HL-60 (cell line): ENCODE measurements at regions not wholly inside any gene's neighbourhood (a gene's known extent, or its start where the extent isn't known, plus 50 kb on each side); places are given as distances from the start of the nearest gene placed in this dataset.

Experiments used
- DNase-seq, 2 experiments: peaks; one replicate each; pipeline ENCODE4 v3.0.0-alpha.2; 2010 to 2020; ENCODE audit warnings: low read depth in 1 of 2, low spot score in 1 of 2
- H3K27ac ChIP-seq: fragments of 250-450 bp; sonication (Bioruptor Pico); replicated peaks from 2 replicates; pipeline ENCODE4 v1.5.1; 2020; ENCODE audit warnings: mild to moderate bottlenecking, moderate library complexity
- H3K27me3 ChIP-seq: fragments of 250-450 bp; sonication (Bioruptor Pico); 2 replicates; pipeline ENCODE4 v1.5.1; 2021; ENCODE audit warnings: mild to moderate bottlenecking, moderate library complexity; ENCODE audit not compliant: insufficient read depth, poor library complexity, severe bottlenecking
- H3K4me3 ChIP-seq: replicated peaks from 2 replicates; pipeline ENCODE4 v1.5.1; 2011; ENCODE audit warnings: mild to moderate bottlenecking, control low read depth, low read length; ENCODE audit not compliant: insufficient read depth
- GABPA ChIP-seq: IDR thresholded peaks from 2 replicates; pipeline ENCODE4 v1.6.1; 2012; ENCODE audit warnings: low read depth
- POLR2AphosphoS5 ChIP-seq: IDR thresholded peaks from 2 replicates; pipeline ENCODE4 v1.6.1; 2012; ENCODE audit warnings: low read depth
- SPI1 ChIP-seq: IDR thresholded peaks from 2 replicates; pipeline ENCODE4 v1.6.1; 2012; ENCODE audit warnings: low read depth, mild to moderate bottlenecking, borderline replicate concordance
- TF ChIP-seq, protein P1 (sequence below): IDR thresholded peaks from 2 replicates; pipeline ENCODE4 v1.6.1; 2012; ENCODE audit warnings: low read depth; ENCODE audit not compliant: insufficient replicate concordance
- TF ChIP-seq, protein P2 (sequence below): IDR thresholded peaks from one replicate; pipeline ENCODE4 v1.5.1; 2011; ENCODE audit warnings: low read length, control low read depth, inconsistent platforms; ENCODE audit not compliant: insufficient read depth

DNA sequence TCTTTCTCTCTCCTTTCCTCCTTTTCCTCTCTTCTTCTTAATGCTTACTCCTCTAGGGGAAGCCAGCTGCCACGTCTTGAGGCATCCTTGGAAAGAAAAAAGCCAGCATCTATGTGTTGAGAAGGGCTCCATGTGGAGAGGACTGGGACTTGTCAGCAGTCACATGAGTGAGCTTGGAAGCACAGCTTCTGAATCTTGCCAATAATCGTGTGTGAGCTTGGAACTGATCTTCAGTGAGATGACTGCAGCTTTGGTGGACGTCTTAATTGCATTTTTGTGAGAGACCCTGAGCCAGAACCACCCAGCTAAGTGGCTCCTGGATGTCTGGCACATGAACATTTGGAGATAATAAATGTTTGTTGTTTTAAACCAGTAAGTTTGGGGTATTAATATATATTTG is 371.7 kb downstream of the SLITRK2 start:
- TF ChIP-seq GABPA (no peak), POLR2AphosphoS5 (no peak), SPI1 (no peak)
- TF ChIP-seq, protein P1, sequence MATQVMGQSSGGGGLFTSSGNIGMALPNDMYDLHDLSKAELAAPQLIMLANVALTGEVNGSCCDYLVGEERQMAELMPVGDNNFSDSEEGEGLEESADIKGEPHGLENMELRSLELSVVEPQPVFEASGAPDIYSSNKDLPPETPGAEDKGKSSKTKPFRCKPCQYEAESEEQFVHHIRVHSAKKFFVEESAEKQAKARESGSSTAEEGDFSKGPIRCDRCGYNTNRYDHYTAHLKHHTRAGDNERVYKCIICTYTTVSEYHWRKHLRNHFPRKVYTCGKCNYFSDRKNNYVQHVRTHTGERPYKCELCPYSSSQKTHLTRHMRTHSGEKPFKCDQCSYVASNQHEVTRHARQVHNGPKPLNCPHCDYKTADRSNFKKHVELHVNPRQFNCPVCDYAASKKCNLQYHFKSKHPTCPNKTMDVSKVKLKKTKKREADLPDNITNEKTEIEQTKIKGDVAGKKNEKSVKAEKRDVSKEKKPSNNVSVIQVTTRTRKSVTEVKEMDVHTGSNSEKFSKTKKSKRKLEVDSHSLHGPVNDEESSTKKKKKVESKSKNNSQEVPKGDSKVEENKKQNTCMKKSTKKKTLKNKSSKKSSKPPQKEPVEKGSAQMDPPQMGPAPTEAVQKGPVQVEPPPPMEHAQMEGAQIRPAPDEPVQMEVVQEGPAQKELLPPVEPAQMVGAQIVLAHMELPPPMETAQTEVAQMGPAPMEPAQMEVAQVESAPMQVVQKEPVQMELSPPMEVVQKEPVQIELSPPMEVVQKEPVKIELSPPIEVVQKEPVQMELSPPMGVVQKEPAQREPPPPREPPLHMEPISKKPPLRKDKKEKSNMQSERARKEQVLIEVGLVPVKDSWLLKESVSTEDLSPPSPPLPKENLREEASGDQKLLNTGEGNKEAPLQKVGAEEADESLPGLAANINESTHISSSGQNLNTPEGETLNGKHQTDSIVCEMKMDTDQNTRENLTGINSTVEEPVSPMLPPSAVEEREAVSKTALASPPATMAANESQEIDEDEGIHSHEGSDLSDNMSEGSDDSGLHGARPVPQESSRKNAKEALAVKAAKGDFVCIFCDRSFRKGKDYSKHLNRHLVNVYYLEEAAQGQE: no peak
- TF ChIP-seq, protein P2, sequence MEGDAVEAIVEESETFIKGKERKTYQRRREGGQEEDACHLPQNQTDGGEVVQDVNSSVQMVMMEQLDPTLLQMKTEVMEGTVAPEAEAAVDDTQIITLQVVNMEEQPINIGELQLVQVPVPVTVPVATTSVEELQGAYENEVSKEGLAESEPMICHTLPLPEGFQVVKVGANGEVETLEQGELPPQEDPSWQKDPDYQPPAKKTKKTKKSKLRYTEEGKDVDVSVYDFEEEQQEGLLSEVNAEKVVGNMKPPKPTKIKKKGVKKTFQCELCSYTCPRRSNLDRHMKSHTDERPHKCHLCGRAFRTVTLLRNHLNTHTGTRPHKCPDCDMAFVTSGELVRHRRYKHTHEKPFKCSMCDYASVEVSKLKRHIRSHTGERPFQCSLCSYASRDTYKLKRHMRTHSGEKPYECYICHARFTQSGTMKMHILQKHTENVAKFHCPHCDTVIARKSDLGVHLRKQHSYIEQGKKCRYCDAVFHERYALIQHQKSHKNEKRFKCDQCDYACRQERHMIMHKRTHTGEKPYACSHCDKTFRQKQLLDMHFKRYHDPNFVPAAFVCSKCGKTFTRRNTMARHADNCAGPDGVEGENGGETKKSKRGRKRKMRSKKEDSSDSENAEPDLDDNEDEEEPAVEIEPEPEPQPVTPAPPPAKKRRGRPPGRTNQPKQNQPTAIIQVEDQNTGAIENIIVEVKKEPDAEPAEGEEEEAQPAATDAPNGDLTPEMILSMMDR: no peak
- H3K27ac ChIP-seq: no peak overlapping the region
- H3K27me3 ChIP-seq: no peaks in the 10 kb centered on the region
- H3K4me3 ChIP-seq: no peak overlapping the region
- DNase-seq: no peak

DNA sequence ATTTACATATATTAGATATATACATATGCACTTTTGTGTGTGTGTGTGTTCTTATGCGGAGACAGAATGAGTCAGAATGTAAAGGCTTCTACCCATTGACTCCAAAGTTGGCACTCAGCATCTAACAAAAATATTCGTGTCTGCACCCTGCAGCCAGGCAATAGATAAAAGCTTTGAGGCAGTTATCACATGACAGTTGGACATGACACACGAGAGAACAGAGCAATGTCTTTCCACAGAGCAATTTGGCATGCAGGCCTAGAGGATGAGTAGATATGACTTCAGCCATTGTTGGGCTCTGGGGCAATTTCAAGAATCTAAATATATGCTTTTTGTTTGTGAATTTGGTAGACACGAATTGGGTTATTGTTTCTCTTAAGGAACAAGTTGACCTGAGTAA is 391.2 kb downstream of the SLITRK2 start:
- H3K4me3 ChIP-seq: no peak overlapping the region
- no peak for TF ChIP-seq POLR2AphosphoS5
- TF ChIP-seq SPI1: no peak
- TF ChIP-seq, protein P1: no peak
- TF ChIP-seq, protein P2: no peak
- no peak for TF ChIP-seq GABPA
- no peak overlapping the region for H3K27ac ChIP-seq
- H3K27me3 ChIP-seq: no peaks in the 10 kb centered on the region
- no peak for DNase-seq

DNA sequence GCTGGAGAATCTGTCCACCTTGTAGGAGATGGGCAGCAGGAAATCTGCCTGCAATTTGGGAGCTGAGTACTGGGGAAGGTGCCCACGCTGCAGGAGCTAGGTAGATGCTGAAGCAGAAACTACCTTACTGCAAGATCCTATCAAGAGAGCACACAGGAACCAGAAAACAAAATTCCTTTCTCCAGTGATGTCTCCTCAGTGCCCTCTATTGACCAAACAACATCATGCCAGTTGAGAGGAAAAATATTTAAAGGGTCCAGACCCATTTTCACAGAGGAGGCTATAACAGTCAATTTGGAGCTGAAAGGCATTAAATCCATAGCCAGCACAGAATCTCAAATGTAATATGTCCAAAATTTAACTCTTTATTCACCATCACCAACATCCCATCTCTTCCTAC is 406.8 kb downstream of the SLITRK2 start:
- TF ChIP-seq, protein P1: no peak
- TF ChIP-seq, protein P2: peak; percentile 6
- Histone ChIP-seq H3K4me3 (no peak overlapping the region), H3K27me3 (no peaks in the 10 kb centered on the region), H3K27ac (no peak overlapping the region)
- DNase-seq: no peak
